ENCODE measurements at regions not wholly inside any gene's neighbourhood (a gene's known extent, or its start where the extent isn't known, plus 50 kb on each side); places are given as distances from the start of the nearest gene placed in this dataset.

DNA sequence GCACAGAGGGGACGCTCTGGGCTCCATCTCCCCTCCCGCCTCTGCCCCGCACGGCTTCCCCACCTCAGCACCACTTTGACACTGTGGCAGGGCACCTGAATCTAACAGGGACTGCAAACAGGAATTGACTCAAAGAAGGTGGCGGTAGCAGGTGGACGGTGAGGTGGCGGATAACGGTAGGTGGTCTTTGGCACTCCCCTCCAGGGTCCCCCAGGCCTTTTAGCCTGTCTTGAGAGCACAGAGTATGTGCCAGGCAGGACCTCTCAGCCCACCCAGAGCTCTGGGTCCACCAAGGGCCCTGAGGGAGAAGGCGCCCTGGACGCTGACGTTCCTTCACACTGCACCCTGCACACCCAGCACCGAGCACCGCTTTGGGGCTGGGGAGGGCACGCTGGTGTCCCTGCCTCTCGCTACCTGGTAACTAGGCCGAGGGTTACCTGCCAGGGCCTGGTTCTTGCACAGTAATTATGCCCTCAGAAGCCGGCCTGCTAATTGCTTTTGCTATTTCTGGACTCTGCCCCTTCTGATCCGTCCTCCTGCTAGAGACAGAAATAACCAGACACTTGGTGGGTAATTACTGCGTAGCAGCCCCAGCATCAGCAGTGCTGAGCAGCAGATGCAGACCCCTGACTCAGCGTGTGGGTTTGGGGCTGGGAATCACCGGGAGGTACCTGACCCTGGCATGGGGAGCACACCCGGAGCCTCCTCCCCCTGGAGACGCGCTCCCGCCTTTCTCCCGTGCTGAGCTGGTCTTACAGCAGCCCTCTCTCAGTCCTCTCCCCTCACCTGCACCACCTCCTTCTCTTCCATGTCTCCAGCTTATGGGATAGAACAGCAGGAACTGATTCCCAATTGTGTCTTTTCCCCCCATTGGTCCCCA is 103.3 kb upstream of the B3GAT1 start:
- no peak for DNase-seq (ENCODE audit: low read depth)

DNA sequence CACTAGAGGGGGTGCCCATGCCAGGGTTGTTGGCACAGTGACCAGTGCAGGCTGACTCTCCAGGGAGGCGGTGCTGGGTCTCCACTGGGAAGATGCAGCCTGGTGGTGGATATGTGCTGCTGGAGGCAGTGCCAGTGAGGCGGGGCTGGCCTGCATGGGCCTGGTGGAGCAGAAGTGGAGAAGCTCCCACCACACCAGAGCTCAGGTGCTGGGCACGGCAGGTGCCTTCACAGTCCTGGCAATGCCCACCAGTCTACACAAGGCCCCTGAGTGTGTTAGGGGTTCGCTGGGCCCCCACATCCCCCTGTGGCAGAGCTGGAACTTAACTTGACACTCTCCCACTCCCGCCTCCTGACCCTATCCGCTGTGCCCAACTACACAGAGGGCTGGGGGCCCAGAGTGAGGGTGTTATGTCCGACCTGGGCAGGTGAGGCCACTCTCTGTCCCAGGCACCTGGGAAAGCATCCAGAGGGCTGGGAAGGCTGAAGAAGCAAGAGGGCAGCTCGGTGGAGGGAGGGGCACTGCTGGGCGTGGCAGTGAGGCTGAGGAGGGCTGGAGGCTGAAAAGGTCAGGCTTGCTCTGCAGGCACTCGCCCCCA is 102.4 kb upstream of the B3GAT1 start:
- no peak for DNase-seq (ENCODE audit: low read depth)

DNA sequence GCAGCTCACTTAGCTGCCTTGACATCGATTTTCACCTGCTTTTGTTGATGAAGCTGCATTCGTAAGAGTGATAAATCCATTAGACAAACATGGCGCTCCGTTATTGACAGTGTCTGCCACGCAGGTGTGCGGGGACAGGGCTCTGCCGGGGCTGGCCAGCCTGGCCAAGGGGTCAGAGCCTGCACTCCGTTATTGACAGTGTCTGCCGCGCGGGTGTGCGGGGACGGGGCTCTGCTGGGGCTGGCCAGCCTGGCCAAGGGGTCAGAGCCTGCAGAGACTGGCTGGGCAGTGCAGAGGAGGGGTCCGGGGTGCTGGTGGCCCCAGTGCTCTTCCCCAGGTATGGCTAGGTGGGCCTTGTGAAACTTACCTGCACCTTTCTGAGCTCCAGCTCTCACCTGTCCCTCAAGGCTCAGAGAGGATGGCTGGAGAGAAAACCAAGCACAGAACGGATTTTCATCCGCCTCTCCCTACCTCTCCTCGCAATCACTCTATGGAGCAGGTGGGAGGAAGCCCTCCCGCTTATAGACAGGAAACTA is 101.6 kb upstream of the B3GAT1 start:
- DNase-seq (ENCODE audit: low read depth), result no peak

DNA sequence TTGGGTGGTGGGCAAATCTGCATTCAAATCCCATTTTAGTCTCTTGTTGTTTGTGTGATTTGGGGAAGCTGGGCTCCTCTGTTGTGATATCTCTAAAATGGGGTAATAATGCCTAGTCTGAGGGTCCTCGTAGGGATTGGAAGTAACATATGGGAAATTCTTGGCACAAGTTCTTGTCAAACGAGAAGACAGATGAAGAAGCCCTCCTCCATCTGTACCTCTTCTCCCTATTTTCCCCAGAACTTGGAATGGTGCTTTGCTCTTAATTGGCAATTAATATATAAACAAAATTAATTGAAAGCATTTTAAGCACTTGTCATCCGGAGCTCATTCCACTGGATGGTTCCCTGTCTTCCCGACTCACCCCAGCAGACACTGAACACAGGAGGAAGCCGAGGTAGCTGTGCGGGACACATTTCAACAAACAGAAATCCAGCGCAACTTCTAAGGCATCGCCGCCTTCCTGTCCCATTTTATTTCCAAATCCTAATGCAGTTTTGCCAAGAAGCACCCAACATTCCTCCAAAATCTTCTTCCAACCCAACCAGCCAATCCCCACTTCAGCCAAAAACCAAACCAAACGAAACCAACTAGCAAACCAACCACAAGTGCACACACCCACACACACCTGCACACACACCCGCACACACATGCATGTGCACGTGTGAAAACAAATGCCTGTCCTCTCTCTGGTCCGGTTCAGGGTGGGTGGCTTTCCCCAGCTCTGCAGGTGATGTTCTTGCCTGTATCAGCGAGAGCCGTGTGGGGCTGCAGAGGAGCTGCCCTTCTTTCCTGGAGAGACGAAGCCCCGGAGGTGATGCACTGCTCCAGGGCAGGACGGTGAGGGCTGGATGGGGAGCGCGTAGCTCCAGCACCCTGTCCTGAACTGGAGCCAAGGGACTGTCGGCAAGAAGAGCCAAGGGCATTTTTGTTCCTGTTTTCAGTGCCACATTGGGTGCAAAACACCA is 100.8 kb upstream of the B3GAT1 start:
- DNase-seq (ENCODE audit: low read depth), result no peak

DNA sequence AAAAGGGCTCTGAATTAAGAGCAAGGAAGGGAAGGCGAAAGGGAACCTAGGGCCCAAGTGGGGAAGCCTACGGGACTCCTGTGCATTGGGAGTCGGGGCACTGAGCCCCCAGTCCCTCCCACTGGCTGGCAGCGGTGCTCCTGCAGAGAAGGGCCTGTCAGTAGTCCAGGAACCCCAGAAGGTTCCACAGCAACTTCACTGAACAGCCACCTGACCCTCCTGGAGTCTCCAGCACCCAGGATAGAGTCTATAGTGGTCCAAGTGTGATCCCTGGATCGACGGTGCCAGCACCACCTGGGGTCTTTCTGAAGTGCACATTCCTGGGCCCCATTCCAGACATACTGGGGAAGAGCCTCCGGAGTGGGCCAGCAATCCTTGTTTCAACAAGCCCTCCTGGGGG is 100.0 kb upstream of the B3GAT1 start:
- DNase-seq (ENCODE audit: low read depth), result no peak

DNA sequence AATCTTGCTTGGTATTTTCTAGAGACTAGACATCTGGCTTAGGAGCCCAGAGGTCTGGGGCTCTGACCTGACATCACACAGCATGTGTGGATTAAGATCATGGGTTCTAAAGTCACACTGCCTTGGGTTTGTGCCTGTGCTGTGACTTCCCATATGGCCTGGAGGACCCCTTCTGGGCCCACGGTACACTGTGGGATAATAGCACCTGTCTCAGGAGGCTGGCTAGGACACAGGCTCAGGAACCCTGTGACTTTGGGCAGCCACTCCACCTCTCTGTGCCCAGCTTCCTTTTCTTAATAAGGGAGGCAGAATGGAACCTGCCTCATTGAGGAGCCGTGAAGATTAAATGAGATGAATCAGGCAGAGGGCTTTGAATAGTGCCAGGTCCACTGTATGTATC is 99.2 kb upstream of the B3GAT1 start:
- DNase-seq (ENCODE audit: low read depth), result no peak

DNA sequence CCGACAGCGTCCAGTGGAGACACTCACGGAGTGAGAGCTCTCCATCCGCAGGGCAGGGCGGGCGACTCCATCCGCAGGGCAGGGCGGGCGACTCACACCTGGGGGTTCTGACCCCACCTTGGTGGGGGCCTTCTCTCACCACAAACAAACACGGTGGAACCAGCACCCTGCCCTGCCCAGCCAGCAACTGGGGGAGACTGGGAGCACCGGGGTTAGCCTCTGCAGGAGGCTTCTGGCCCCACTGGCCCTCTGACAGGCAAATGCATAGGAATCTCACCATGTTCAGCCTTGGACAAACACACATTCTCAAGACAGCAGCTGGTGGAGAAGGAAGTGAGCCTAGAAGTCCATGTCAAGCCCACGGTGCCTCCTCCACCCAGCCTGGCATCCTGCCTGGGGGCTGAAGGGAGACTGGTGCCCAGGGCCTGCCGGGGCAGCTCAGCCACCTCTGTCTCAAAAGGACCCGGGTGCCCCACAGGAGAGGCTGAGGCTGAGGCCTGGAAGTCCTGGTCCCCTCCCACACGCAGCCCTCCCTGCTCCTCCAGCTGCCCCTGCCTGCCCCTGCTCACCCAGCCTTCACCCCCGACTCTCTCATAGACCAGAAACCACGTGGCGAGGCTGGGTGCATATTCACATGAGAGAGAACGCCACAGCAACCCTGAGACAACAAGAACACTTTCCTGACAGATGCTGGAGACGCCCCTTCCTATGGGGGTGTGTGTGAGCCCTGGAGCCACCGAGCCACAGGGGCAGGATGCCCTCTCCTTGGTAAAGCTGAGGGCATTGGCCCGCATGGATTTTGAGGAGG is 98.4 kb upstream of the B3GAT1 start:
- no peak for DNase-seq (ENCODE audit: low read depth)

DNA sequence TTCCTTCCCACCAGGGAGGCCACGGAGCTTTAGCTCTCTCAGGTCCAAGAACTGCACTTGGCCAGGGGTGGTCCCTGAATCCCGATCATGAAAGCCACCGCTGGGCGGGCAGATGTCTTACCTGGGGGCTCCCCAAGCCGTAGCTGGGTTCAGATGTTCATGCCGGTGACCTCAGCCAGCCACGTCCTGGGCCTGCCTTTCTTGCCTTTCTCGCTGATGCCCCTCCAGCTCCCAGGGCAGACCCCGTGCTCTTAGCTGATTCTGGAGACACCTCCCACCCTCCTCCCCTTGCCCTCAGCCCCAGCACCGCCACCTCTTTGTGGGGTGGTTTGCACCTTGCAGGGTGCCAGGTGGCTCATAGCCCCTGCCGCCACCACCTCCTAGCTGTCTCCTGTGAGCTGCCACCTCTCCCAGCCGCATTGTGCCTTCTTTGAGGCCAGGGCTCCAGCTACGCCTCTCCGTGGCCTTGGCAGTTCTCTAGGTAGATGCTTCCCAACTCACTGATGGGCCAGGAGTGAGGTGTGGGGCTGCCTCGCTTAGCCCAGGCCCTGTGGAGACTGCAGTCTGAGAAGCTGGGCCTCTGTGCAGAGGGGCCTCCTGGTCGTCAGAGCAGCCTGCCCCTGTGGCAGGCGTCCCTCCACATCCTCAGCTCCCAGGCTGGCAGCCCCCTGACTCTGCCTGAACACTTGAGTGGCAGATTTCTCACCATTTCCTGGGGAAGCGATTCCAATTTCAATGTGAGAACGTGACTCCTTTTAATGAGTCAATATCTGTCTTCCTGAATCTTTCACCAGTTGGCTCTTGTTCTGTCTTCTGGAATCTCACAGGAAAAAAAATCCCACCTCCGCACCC is 97.6 kb upstream of the B3GAT1 start:
- no peak for DNase-seq (ENCODE audit: low read depth)

DNA sequence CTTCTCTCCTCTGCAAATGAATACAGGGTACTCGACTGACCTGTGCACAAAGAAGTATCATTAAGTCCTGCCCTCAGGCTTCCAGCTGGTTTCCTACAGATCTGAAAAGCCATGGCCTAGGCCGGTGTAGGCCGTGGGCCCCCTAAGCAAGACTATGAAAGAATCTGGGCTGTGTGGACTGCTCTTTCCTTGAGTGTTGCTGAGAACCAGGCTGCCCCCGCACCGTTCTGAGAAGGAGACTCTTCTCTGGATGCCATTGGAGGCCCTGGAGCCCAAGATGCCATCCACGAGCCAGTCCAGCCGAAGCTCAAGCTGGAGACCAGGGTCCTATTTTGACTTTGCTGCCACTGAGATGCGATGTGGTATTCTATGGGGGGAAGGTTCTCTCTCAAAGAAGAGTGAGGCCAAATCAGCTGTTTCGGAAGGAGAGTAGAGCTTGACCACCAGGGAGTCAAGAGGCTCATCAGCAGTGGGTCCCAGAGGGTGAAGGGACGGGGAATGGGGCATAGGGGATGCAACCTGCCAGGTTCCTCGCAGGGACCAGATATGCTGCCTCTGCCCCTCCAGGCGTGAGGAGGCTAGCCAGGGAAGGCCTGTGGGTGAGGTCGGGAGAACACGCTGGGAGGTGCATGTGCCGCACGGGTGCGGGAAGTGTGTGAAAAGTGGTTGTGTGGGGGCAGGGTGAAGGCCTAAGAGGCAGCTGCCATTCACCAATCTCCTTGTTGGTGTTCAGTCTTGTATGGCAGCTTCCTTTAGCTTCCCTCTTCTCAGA is 96.4 kb upstream of the B3GAT1 start:
- no peak for DNase-seq (ENCODE audit: low read depth)

DNA sequence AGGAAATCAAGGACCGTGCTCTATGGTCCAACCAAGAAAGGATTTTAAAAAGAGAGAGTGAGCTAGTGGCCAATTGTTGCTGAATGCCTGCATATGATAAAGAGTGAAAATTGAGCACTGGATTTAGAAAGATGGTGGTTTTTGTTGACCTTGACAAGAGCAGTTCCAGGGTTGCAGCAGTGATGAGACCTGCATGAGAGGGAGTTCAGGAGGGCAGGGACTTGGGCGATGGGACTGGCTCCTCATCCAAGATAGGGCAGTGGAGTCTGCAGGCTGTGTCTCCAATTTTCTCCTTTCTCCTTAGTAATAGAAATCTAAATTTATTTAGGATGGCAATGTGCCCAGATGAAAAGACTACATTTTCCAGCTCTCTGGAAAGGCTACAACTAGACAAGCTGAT is 94.0 kb upstream of the B3GAT1 start:
- no peak for DNase-seq (ENCODE audit: low read depth)

DNA sequence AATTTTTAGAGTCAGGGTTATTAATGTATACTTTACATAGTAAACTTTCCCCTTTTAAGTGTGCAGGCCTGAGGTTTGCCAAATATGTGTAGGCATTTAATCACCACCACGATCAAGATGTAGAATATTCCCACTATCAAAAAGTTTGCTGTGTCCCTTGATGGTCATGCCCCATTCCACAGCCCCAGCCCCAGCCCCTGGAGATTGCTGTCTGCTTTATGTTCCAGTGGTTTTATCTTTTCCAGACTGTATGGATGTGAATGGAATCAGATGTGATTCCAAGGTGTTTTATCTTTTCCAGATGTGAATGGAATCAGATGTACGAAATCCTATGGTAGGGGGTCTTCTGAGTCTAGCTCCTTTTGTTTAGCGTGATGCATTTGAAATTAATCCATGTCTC is 93.1 kb upstream of the B3GAT1 start:
- no peak for DNase-seq (ENCODE audit: low read depth)

DNA sequence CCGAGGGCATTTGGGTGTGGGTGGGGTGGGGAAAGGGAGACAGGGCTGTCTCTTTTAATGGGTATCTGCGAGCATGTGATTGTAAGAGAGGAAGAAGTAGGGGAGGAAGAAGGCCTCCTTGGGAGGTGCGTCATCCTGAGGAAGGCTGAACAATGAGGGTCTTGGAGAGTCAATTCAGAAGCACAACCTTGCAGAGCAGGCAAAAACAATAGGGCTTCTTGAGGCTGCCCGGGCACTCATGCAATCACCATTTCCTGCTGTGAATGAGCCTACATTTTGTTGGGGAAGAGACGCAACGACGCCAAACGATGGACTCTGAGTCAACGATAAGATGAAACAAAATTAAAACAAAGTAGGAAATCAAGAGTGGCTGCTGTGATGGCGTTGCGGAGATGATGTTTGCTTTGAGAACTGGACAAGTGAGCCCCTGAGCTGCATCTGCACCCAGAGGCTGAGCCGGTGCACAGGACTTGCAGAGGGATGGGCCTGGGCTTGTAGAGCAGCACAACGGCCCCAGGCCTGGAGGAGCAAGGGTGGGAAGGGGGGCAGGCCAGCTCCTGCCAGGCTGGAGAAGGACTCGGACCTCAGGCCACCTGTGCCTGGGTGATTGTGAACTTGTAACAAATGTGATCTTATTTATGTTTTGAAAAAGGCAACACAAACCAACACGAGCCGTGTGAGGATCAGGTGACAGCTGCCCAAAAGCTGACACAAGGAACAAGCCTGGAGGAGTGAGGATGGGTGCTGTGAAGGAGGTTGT is 92.3 kb upstream of the B3GAT1 start:
- no peak for DNase-seq (ENCODE audit: low read depth)

DNA sequence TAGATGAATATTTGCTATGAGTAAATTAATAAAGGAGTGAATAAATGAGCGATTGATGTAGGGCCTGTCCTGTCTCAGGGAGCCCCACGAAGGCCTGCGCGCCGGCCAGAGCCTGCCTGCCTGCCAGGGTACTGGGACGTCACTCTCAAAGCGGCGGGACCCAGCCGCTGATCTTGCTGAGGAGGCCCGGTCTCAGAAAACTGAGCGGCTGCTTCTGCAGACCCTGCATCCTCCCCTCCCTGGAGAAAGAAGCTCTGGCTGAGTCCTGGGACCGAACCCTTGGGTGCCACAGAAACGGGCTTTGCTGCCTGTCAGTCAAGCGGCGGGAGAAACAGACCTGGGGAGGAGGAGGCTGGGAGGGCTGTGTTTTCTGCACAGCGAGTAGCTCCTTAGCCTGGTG is 91.6 kb upstream of the B3GAT1 start:
- DNase-seq (ENCODE audit: low read depth), result no peak

DNA sequence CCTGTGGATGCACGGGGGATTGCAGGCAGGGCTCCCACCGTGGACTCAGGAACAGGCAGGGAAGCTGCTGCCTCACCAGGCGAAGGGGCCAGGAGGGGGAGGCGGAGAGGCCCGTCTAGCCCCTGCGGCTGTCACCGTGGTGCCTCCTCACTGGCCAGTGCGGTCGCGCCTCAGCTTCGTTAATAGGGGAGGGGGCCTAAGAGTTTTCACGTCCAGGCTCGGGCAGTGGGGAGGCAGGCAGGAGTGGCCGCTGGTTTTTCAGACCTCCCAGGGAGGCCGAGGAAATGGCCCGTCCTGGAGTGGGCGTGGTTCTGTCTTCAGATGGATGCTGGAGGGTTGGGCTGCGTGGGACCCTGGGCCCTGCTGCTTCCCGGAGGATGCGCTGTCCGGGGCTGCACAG is 91.1 kb upstream of the B3GAT1 start:
- DNase-seq (ENCODE audit: low read depth), result no peak

DNA sequence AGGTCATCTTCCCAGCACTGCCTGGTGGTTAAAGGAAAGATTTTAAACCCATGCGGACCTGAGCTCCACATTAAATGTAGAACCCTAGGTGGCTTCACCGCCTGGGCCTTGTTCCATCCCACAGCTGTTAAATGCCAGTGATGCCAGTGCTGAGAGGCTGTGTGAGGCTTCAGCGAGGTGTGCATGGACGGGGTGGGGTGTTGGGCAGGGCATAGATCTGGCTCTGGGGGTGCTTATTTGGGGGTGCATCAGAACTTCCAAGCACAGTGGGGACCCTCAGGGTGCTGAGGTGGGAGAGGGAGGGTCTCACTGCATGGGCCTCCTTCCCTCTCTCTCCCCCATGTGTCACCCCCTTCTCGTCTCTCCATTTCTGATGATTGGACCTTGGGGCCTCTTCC is 90.1 kb upstream of the B3GAT1 start:
- no peak for DNase-seq (ENCODE audit: low read depth)

DNA sequence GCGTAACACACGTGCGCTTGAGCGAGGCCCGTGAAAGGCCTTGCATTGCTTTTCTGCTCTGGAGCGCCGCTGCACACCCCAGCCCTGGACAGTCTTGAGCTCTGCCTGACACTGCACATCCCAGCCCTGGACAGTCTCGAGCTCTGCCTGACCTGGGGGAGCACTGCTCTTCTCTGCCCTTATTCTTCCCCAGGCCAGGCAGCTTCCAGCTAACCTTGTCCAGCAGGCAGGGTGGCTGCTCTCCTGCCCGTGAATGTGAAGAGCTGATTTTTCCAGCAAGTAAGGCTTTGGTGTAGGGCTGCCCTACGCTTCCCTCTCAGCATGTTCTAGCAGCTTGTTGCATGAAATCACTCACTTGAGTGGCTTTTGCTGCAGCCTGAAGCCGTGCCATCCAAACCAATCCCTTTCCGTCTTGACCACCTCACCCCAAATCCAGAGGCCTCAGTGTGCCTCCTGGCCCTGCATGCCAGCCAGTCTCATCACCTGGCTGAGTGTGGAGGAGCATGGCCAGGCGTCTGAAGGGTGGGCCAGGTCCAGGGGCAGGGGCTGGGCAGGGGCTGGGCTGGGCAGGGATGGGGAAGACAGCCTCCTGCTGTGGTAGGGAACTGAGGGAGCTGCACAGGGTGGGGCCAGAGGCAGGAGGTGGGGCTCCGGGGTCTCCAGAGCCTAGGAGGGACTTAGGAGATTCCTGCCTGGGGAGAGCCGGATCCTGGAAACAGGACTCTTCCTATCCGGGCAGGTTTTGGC is 89.5 kb upstream of the B3GAT1 start:
- no peak for DNase-seq (ENCODE audit: low read depth)

DNA sequence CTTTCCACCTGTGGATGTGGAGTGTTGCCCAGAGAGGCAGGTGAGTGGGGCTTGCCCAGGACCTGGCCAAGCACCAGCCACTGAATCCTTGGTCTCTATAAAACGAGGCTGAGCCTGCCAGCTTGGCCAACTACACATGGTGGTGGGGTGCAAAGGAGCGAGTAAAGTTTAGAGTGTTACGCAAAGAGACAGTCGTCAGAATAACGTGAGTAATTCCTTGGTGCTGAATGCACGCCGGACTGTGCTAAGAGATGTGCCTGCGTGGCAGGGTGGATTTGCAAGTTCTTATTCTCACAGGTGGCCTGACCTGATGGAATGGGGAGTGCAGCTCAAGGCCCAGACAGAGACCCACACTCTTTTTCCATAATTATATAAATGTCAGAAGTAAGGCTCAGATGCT is 88.6 kb upstream of the B3GAT1 start:
- DNase-seq (ENCODE audit: low read depth), result no peak

DNA sequence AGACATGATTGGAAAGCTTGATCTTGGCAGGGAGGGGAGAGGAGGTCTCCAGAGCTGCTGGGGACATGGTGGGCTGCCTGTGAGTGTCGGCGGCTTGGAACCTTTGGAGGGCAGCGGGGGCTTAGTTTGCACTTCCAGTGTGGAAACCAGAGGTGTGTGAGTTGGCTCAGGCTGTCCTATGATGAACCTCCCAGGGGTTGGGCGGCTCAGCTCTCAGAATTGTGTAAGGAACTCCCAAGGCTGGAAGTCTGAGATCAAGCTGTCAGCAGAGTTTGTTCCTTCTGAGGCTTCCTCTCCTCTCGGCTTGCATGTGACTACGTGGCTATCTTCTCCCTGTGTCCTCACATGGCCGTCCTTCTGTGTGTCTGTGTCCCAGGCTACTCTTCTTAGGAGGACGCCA is 87.9 kb upstream of the B3GAT1 start:
- DNase-seq (ENCODE audit: low read depth), result no peak
